GM12874 (cell line): ENCODE measurements at regions not wholly inside any gene's neighbourhood (a gene's known extent, or its start where the extent isn't known, plus 50 kb on each side); places are given as distances from the start of the nearest gene placed in this dataset.

ENCODE experiments used
- CTCF ChIP-seq: IDR thresholded peaks from 2 replicates; pipeline ENCODE4 v1.5.1; 2011; ENCODE audit warnings: low read depth, mild to moderate bottlenecking, control low read depth, low read length, moderate library complexity; ENCODE audit not compliant: insufficient read depth

GRCh38 chr14:104424406-104425072, 155.0 kb upstream of the C14orf180 start:
- TF ChIP-seq CTCF, result no peak

GRCh38 chr14:104425171-104425681, 154.3 kb upstream of the C14orf180 start:
- no peak for TF ChIP-seq CTCF

- TF ChIP-seq CTCF, result no peak
These were observed 153.6 kb upstream of the C14orf180 start for GRCh38 chr14:104425763-104426646.

DNA sequence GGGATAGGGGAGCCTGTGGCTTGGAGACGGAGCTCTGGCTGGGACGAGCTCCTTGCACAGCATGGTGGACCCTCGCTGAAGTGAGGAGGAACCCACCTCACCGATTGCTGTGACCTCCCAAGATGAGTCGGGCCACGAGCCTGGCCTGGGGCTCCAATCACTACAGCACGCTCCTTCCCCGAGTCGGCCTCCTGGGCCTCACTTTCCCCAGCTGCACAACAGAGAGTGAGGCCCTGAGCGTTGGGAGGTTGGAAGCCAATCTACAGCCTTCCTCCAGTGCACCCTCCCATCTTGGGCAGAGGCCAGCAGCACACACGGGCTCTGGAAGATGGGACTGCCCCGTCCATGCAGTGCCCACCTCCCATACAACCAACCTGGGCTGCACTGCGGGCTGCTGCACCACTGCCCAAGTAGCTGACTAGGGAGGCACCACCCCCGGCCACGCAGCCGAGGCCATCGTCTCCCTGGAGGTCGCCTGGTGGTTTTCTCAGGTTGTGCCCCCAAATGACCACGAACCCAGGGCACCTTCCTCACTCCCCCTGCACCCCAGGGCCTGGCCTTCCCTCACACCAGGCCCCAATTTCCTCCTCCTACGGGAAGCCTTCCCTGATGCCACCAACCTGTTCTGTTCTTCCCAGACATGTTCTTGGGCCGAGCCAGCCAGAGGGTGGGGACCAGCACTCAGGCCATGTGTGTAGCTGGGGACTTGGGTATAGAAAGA, 152.3 kb upstream of the C14orf180 start:
- no peak for TF ChIP-seq CTCF

- no peak for TF ChIP-seq CTCF
These were observed 151.2 kb upstream of the C14orf180 start for GRCh38 chr14:104428333-104428851.

DNA sequence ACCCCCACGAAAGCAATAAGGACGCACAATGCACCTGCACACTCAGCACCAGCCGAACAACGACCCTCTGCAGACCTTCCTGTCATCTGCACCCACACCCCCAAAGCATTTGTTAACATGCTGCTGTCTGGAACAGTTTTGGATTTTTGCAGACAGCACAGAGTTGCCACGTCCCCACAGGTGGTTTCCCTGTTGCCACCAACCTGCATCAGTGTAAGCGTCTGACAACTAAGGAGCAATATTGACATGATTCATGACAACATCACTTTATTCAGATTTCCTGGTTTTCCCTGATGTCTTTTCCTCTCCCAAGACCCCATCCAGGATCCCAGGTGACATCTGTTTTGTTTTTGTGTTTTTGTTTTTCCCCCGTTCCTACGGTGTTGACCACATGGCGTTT, 150.7 kb upstream of the C14orf180 start:
- TF ChIP-seq CTCF, result no peak
